ENCODE measurements at regions not wholly inside any gene's neighbourhood (a gene's known extent, or its start where the extent isn't known, plus 50 kb on each side); places are given as distances from the start of the nearest gene placed in this dataset.

- Mint-ChIP-seq H3K27me3 (no peaks in the 10 kb centered on the region), H3K9me3 (no peaks in the 10 kb centered on the region), H3K4me3 (no peak overlapping the region), H3K27ac (no peak overlapping the region), H3K4me1 (ENCODE audit: unreplicated experiment) (no peaks in the 10 kb centered on the region), H3K36me3 (no peaks in the 10 kb centered on the region)
- DNase-seq (ENCODE audit: extremely low spot score, unreplicated experiment), result no peak
- no peak for TF ChIP-seq CTCF (conservative IDR thresholded peaks at IDR 0.05)
Measured at GRCh38 chr5:120848883-120849282, 384.8 kb downstream of the PRR16 start.

GRCh38 chr5:120852222-120852860 lies 388.2 kb downstream of the PRR16 start:
- H3K9me3 Mint-ChIP-seq, result no peaks in the 10 kb centered on the region
- no peaks in the 10 kb centered on the region for H3K36me3 Mint-ChIP-seq
- H3K4me1 Mint-ChIP-seq (ENCODE audit: unreplicated experiment), result no peaks in the 10 kb centered on the region
- no peak overlapping the region for H3K4me3 Mint-ChIP-seq
- no peak for DNase-seq (ENCODE audit: extremely low spot score, unreplicated experiment)
- TF ChIP-seq CTCF (conservative IDR thresholded peaks at IDR 0.05), result no peak
- H3K27ac Mint-ChIP-seq, result no peak overlapping the region
- no peaks in the 10 kb centered on the region for H3K27me3 Mint-ChIP-seq

- no peak for TF ChIP-seq CTCF (conservative IDR thresholded peaks at IDR 0.05)
- Mint-ChIP-seq H3K4me1 (ENCODE audit: unreplicated experiment) (no peaks in the 10 kb centered on the region), H3K4me3 (no peak overlapping the region), H3K27me3 (no peaks in the 10 kb centered on the region), H3K9me3 (no peaks in the 10 kb centered on the region), H3K36me3 (no peaks in the 10 kb centered on the region), H3K27ac (no peak overlapping the region)
- DNase-seq (ENCODE audit: extremely low spot score, unreplicated experiment), result no peak
Measured at GRCh38 chr5:120866997-120867396, 402.9 kb downstream of the PRR16 start.

GRCh38 chr5:120869831-120870230 lies 405.7 kb downstream of the PRR16 start:
- Mint-ChIP-seq H3K4me3 (no peak overlapping the region), H3K27ac (no peak overlapping the region), H3K9me3 (no peaks in the 10 kb centered on the region), H3K27me3 (no peaks in the 10 kb centered on the region), H3K4me1 (ENCODE audit: unreplicated experiment) (no peaks in the 10 kb centered on the region), H3K36me3 (no peaks in the 10 kb centered on the region)
- DNase-seq (ENCODE audit: extremely low spot score, unreplicated experiment), result no peak
- no peak for TF ChIP-seq CTCF (conservative IDR thresholded peaks at IDR 0.05)

GRCh38 chr5:120872297-120872696 lies 408.2 kb downstream of the PRR16 start:
- no peak overlapping the region for H3K27ac Mint-ChIP-seq
- no peaks in the 10 kb centered on the region for H3K27me3 Mint-ChIP-seq
- no peaks in the 10 kb centered on the region for H3K36me3 Mint-ChIP-seq
- H3K4me1 Mint-ChIP-seq (ENCODE audit: unreplicated experiment), result no peaks in the 10 kb centered on the region
- no peak for TF ChIP-seq CTCF (conservative IDR thresholded peaks at IDR 0.05)
- no peak overlapping the region for H3K4me3 Mint-ChIP-seq
- DNase-seq (ENCODE audit: extremely low spot score, unreplicated experiment), result no peak
- H3K9me3 Mint-ChIP-seq, result no peaks in the 10 kb centered on the region

GRCh38 chr5:120873083-120873482 lies 409.0 kb downstream of the PRR16 start:
- H3K27me3 Mint-ChIP-seq, result no peaks in the 10 kb centered on the region
- H3K9me3 Mint-ChIP-seq, result no peaks in the 10 kb centered on the region
- no peak overlapping the region for H3K27ac Mint-ChIP-seq
- H3K4me3 Mint-ChIP-seq, result no peak overlapping the region
- no peak for DNase-seq (ENCODE audit: extremely low spot score, unreplicated experiment)
- H3K4me1 Mint-ChIP-seq (ENCODE audit: unreplicated experiment), result no peaks in the 10 kb centered on the region
- H3K36me3 Mint-ChIP-seq, result no peaks in the 10 kb centered on the region
- no peak for TF ChIP-seq CTCF (conservative IDR thresholded peaks at IDR 0.05)
